Epithelial cell of esophagus (primary cell): ENCODE measurements at regions not wholly inside any gene's neighbourhood (a gene's known extent, or its start where the extent isn't known, plus 50 kb on each side); places are given as distances from the start of the nearest gene placed in this dataset.
A peak's percentile ranks its signal among the peaks of the same experiment; 100 is the strongest.
"Not testable (repeated sequence)": the region's sequence is repeated elsewhere in the genome, so short reads cannot be mapped to it uniquely, and the experiment has no call there.

Experiments used
- DNase-seq: peaks from one replicate; pipeline ENCODE4 v3.0.0; 2010; ENCODE audit warnings: low read depth
- H3K4me3 ChIP-seq: 2 replicates; pipeline ENCODE4 v1.5.1; 2011; ENCODE audit warnings: mild to moderate bottlenecking, low read length, control low read depth
- CTCF ChIP-seq: IDR thresholded peaks from 2 replicates; pipeline ENCODE4 v1.5.1; 2011; ENCODE audit warnings: low read depth, mild to moderate bottlenecking, low read length, control low read depth, inconsistent platforms; ENCODE audit not compliant: insufficient read depth; ENCODE audit errors: missing control alignments

GRCh38 chr1:89436856-89437255 lies 73.0 kb downstream of the GBP6 start:
- no peak overlapping the region for H3K4me3 ChIP-seq
- no peak for TF ChIP-seq CTCF
- DNase-seq, result no peak

GRCh38 chr1:89438301-89438700 lies 74.4 kb downstream of the GBP6 start:
- not testable (repeated sequence) for DNase-seq, H3K4me3 ChIP-seq

GRCh38 chr1:89440911-89441310 lies 77.1 kb downstream of the GBP6 start:
- DNase-seq, result no peak
- no peak overlapping the region for H3K4me3 ChIP-seq
- no peak for TF ChIP-seq CTCF

- peak; percentile 49 for DNase-seq
- no peak for TF ChIP-seq CTCF
- peak overlapping the region; percentile 34 for H3K4me3 ChIP-seq
Measured at GRCh38 chr1:89444791-89445190, 79.8 kb upstream of the LRRC8B start.

GRCh38 chr1:89451011-89451410 lies 73.6 kb upstream of the LRRC8B start:
- TF ChIP-seq CTCF, result no peak
- DNase-seq, result peak; percentile 74
- H3K4me3 ChIP-seq, result no peak overlapping the region

GRCh38 chr1:89453123-89453972 lies 71.3 kb upstream of the LRRC8B start:
- DNase-seq, result peak; percentile 97
- no peak for TF ChIP-seq CTCF
- H3K4me3 ChIP-seq, result no peak overlapping the region

GRCh38 chr1:89454845-89455521 lies 69.6 kb upstream of the LRRC8B start:
- TF ChIP-seq CTCF, result peak; percentile 77
- peak; percentile 69 for DNase-seq

More at GRCh38 chr1:89454845-89455521, 69.6 kb upstream of the LRRC8B start:
- H3K4me3 ChIP-seq, result no peak overlapping the region
